ENCODE measurements at regions not wholly inside any gene's neighbourhood (a gene's known extent, or its start where the extent isn't known, plus 50 kb on each side); places are given as distances from the start of the nearest gene placed in this dataset.

- DNase-seq: no peak
Observed at GRCh38 chr2:44879269-44880124, 62.0 kb upstream of the SIX3 start.

DNA sequence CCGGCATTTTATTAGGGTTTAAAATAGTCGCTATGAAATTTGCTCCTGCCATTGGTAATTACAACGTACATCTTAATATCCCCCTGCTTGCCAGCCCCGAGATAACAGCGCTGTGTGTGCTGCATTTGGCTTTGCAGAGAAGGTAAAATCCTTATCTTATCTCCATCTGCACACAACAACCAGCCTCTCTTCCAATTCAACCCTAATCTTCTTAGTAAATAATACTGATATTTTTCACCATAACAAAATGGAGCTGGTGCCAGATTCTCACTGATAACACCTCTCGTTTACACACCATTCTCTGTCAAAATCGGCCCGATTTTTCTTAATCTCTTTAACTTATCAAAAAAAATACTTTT is 61.4 kb upstream of the SIX3 start:
- DNase-seq: no peak

- no peak for DNase-seq
Observed at GRCh38 chr2:44881856-44882255, 59.6 kb upstream of the SIX3 start.

DNA sequence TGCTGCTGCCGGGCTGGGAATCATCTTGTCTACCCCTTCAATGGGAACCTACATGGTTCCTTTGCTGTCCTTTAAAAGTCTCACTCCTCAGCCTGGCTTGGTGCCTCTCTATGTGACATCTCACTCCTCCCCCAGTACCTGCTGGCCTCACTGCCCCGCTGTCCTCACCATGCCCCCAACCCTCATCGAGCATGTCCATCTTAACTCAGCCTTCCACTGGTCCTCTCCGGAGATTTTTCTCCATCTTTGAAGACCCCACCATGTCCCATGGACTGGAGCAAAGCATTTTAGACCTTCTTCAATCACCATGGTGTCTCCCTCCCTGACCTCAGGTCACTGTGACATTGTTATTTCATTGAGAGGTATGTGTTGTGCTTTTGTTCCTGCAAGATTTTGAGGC is 58.1 kb upstream of the SIX3 start:
- no peak for DNase-seq

DNA sequence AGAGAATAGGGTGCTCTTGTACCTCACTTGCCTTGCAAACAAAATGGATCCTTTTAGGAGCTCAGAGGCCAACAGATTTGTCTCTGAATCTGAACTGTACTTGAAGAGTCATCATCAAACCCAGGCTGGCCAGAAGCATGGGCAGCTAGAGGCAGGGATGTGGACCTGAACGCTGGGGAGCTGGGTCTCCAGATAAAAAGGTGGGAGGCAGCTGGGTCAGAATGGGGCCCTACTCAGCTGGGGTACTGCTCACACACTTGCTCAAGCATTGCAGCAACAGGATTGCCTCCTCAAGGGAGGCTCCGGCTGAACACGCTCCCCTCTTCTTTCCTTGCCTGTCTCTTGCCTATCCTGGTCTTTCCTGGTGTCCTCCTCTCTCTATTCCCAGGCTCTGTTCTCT is 57.3 kb upstream of the SIX3 start:
- DNase-seq: no peak

DNA sequence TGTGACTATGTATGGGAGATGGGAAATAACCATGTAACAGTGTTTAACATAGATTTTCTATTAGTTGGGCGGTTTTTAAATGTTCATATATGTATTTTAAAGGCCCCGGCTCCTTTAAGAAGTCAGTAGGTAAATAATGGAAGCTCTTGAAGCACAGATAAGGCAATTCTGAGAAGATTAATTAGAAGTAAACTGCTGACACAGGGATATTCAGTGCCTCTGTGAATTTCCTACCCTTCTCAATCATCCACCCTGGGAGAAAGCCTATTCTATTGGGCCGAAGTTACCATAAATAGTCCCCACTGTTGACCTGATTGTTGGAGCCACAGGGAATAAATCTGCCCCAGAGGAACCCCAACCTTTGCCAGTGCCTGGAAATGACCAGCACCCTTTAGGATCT is 56.8 kb upstream of the SIX3 start:
- no peak for DNase-seq

DNA sequence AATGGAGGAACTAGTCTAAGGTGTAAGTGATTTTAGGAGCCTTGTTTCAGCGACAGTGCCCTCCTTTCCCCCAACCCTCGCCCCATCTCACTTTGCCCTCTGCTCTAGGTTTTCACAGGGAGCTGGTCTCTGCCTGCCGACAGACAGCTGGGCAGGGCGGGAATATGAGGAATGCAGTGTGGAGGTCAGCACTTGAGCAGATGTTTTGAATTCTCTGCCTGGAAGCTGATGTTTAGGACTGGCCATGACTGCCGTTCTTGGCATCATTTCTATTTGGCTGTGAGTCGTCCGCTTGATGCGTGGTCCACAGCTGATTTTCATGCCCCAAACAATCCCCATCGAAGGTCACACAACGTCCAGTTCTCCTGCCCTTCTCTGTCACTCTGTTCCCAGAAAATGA is 55.1 kb upstream of the SIX3 start:
- DNase-seq: no peak

- DNase-seq: no peak
Observed at GRCh38 chr2:44889096-44889495, 52.4 kb upstream of the SIX3 start.

Data from stimulated activated CD4-positive, alpha-beta T cell treated with anti-CD3 and anti-CD28 coated beads, Interleukin-12 subunit alpha, Interleukin-12 subunit beta, amount 100 ng/mL, for 4 hours (primary cell).